ENCODE measurements at regions not wholly inside any gene's neighbourhood (a gene's known extent, or its start where the extent isn't known, plus 50 kb on each side); places are given as distances from the start of the nearest gene placed in this dataset.

GRCh38 chr2:186281726-186282125 is 204.3 kb upstream of the ZC3H15 start:
- TF ChIP-seq POLR2A (IDR thresholded peaks at IDR 0.05) (no peak), CTCF (IDR thresholded peaks at IDR 0.05 in 8 of 11, conservative IDR thresholded peaks at IDR 0.05 in 3 of 11) (no peak), POLR2AphosphoS5 (IDR thresholded peaks at IDR 0.05) (no peak)

Data from spleen (tissue), 7 donors.